ENCODE measurements at regions not wholly inside any gene's neighbourhood (a gene's known extent, or its start where the extent isn't known, plus 50 kb on each side); places are given as distances from the start of the nearest gene placed in this dataset.
"Not testable (repeated sequence)": the region's sequence is repeated elsewhere in the genome, so short reads cannot be mapped to it uniquely, and the experiment has no call there.

GRCh38 chr2:224650815-224651439 is 65.2 kb downstream of the CCDC195 start:
- Histone ChIP-seq H3K9me3 (replicated peaks; ENCODE audit: control insufficient read depth, insufficient read depth, low read length) (no peaks in the 10 kb centered on the region), H3K4me1 (ENCODE audit: control insufficient read depth, extremely low read depth, insufficient read depth, low read length) (no peaks in the 10 kb centered on the region), H4K20me1 (replicated peaks; ENCODE audit: control insufficient read depth, extremely low read depth, insufficient read depth, low read length) (no peaks in the 10 kb centered on the region), H3K27ac (ENCODE audit: insufficient read depth, low read depth, low read length) (no peak overlapping the region), H2AFZ (ENCODE audit: low read depth, low read length) (no peak overlapping the region), H3K79me2 (ENCODE audit: control insufficient read depth, insufficient read depth, low read length) (no peaks in the 10 kb centered on the region), H3K27me3 (ENCODE audit: control insufficient read depth in 2 of 2, insufficient read depth in 2 of 2, low read length in 2 of 2) (no peaks in the 10 kb centered on the region), H3K4me3 (replicated peaks in 1 of 3; ENCODE audit: insufficient read depth in 1 of 3, low read depth in 1 of 3, low read length in 3 of 3) (no peak overlapping the region), H3K9ac (replicated peaks; ENCODE audit: extremely low read depth, insufficient read depth, low read length) (no peak overlapping the region), H3K4me2 (ENCODE audit: insufficient read depth, low read length) (no peak overlapping the region), H3K36me3 (ENCODE audit: control insufficient read depth in 2 of 2, extremely low read depth in 1 of 2, insufficient read depth in 2 of 2, low read length in 2 of 2) (no peaks in the 10 kb centered on the region), H3K9me1 (replicated peaks; ENCODE audit: control insufficient read depth, extremely low read depth, insufficient read depth, low read length) (no peaks in the 10 kb centered on the region)
- CTCF ChIA-PET: interaction anchor here (0.6 to 2.8 kb wide), 17 partner anchors 9 to 1011 kb away, joined by 3 to 22 read pairs (median 4); partner anchors contain the start of gene FAM124B
- POLR2A ChIA-PET: no interaction called here
- intact Hi-C loops (cut with micrococcal nuclease) (loop anchor here (1.0 to 2.0 kb wide), 7 partner anchors 66 to 1010 kb away; partner anchors contain the start of gene CUL3), dilution Hi-C loops (cut with MboI; ENCODE audit: extremely low pct_ligation_motif_present, low sequenced_read_pairs) (no loop called here)
- no TSS peak for BruUV-seq (replicated peaks)
- TF ChIP-seq MYC (IDR thresholded peaks at IDR 0.05; ENCODE audit: low read depth, low read length) (no peak), POLR2AphosphoS5 (IDR thresholded peaks at IDR 0.05; ENCODE audit: insufficient read depth, low read depth, low read length) (no peak), EZH2 (IDR thresholded peaks at IDR 0.05; ENCODE audit: borderline replicate concordance, low read depth, low read length, severe bottlenecking) (no peak), MAX (IDR thresholded peaks at IDR 0.05; ENCODE audit: insufficient read depth, insufficient read length) (no peak), GATA2 (IDR thresholded peaks at IDR 0.05; ENCODE audit: insufficient read depth, insufficient read length, low read depth, low read length) (no peak), FOS (IDR thresholded peaks at IDR 0.05; ENCODE audit: borderline replicate concordance, insufficient read depth, low read length) (no peak)
- TF ChIP-seq, protein P1, sequence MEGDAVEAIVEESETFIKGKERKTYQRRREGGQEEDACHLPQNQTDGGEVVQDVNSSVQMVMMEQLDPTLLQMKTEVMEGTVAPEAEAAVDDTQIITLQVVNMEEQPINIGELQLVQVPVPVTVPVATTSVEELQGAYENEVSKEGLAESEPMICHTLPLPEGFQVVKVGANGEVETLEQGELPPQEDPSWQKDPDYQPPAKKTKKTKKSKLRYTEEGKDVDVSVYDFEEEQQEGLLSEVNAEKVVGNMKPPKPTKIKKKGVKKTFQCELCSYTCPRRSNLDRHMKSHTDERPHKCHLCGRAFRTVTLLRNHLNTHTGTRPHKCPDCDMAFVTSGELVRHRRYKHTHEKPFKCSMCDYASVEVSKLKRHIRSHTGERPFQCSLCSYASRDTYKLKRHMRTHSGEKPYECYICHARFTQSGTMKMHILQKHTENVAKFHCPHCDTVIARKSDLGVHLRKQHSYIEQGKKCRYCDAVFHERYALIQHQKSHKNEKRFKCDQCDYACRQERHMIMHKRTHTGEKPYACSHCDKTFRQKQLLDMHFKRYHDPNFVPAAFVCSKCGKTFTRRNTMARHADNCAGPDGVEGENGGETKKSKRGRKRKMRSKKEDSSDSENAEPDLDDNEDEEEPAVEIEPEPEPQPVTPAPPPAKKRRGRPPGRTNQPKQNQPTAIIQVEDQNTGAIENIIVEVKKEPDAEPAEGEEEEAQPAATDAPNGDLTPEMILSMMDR (IDR thresholded peaks at IDR 0.05; ENCODE audit: extremely low read depth in 1 of 2, insufficient read depth in 1 of 2, low read depth in 1 of 2, low read length in 2 of 2): peak; percentile 49 to 60
- FAIRE-seq: peak; percentile 86
- peak; percentile 61 for DNase-seq (ENCODE audit: low read depth, low spot score)

GRCh38 chr2:224647684-224648083 is 62.5 kb upstream of the CUL3 start:
- dilution Hi-C loops (cut with MboI; ENCODE audit: extremely low pct_ligation_motif_present, low sequenced_read_pairs); intact Hi-C loops (cut with micrococcal nuclease): not testable (repeated sequence)
- CTCF ChIA-PET: interaction anchor here (1.0 to 1.9 kb wide), 8 partner anchors 9 to 678 kb away, joined by 3 to 14 read pairs (median 4); no protein-coding TSS in a partner anchor

More at GRCh38 chr2:224647684-224648083, 62.5 kb upstream of the CUL3 start:
- POLR2A ChIA-PET; H3K9me1 ChIP-seq (replicated peaks; ENCODE audit: control insufficient read depth, extremely low read depth, insufficient read depth, low read length); H2AFZ ChIP-seq (ENCODE audit: low read depth, low read length); H3K4me2 ChIP-seq (ENCODE audit: insufficient read depth, low read length); H3K4me3 ChIP-seq (replicated peaks in 1 of 3; ENCODE audit: insufficient read depth in 1 of 3, low read depth in 1 of 3, low read length in 3 of 3); H3K27me3 ChIP-seq (ENCODE audit: control insufficient read depth in 2 of 2, insufficient read depth in 2 of 2, low read length in 2 of 2); H4K20me1 ChIP-seq (replicated peaks; ENCODE audit: control insufficient read depth, extremely low read depth, insufficient read depth, low read length); H3K9ac ChIP-seq (replicated peaks; ENCODE audit: extremely low read depth, insufficient read depth, low read length); BruUV-seq (replicated peaks); DNase-seq (ENCODE audit: low read depth, low spot score); FAIRE-seq; H3K4me1 ChIP-seq (ENCODE audit: control insufficient read depth, extremely low read depth, insufficient read depth, low read length); H3K36me3 ChIP-seq (ENCODE audit: control insufficient read depth in 2 of 2, extremely low read depth in 1 of 2, insufficient read depth in 2 of 2, low read length in 2 of 2); H3K79me2 ChIP-seq (ENCODE audit: control insufficient read depth, insufficient read depth, low read length); H3K27ac ChIP-seq (ENCODE audit: insufficient read depth, low read depth, low read length); H3K9me3 ChIP-seq (replicated peaks; ENCODE audit: control insufficient read depth, insufficient read depth, low read length): not testable (repeated sequence)
